Peyer's patch (tissue), 4 donors: ENCODE measurements at regions not wholly inside any gene's neighbourhood (a gene's known extent, or its start where the extent isn't known, plus 50 kb on each side); places are given as distances from the start of the nearest gene placed in this dataset.

Experiments
- DNase-seq, 3 donors: peaks; one replicate each; pipeline ENCODE4 v3.0.0-alpha.2; 2017 to 2019
- H3K27ac ChIP-seq, 4 donors: fragments of 200-600 bp; sonication (generic); one replicate each; pipeline ENCODE4 v1.5.1; 2016 to 2019
- H3K27me3 ChIP-seq, 2 donors: fragments of 200-600 bp; sonication (generic); one replicate each; pipeline ENCODE4 v1.5.1; 2019
- H3K36me3 ChIP-seq, 3 donors: fragments of 200-600 bp; sonication (generic); one replicate each; pipeline ENCODE4 v1.5.1; 2016 to 2019
- H3K4me1 ChIP-seq, 4 donors: fragments of 200-600 bp; sonication (generic); one replicate each; pipeline ENCODE4 v1.5.1; 2016 to 2019
- H3K4me3 ChIP-seq, 4 donors: fragments of 200-600 bp; sonication (generic); 1 replicate in 3 of 4; 2 replicates in 1 of 4; pipeline ENCODE4 v1.5.1; 2016 to 2019; ENCODE audit warnings: mild to moderate bottlenecking in 1 of 4
- H3K9me3 ChIP-seq, 4 donors: fragments of 200-600 bp; sonication (generic); one replicate each; pipeline ENCODE4 v1.5.1; 2016 to 2019; ENCODE audit warnings: mild to moderate bottlenecking in 1 of 4
- POLR2A ChIP-seq, 2 donors: fragments of 450-650 bp; IDR thresholded peaks; one replicate each; pipeline ENCODE4 v1.5.1; 2017; ENCODE audit warnings: antibody characterized with exemption in 2 of 2, mild to moderate bottlenecking in 2 of 2, moderate library complexity in 2 of 2
- TF ChIP-seq, protein P1 (sequence below), 6 experiments: fragments of 450-650 bp in 4 of 6; fragments of 200-600 bp in 2 of 6; sonication (generic) in 1 of 6; IDR thresholded peaks; one replicate each; pipeline ENCODE4 v1.5.1; 2017 to 2019; ENCODE audit warnings: antibody characterized with exemption in 6 of 6, mild to moderate bottlenecking in 3 of 6, moderate library complexity in 1 of 6

DNA sequence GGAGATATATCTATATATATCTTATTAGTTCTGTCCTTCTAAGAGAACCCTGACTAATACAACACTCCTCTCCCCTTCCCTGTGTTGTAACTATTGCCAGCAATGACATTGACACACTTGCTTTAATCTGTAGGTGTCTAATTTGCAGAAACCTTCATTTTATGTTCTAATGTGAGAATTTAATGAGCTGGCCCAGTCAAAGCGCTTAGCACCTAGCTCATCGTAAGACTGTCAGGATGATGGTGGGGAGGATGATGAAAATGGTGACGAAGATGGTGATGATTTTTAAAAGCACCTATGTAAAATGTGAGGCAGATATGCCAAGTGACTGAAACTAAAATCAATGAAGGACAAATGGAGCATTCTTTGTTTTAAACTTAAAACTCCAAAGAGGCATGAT, 183.8 kb downstream of the DHX15 start:
- no peaks in the 10 kb centered on the region for H3K36me3 ChIP-seq
- H3K9me3 ChIP-seq, result no peaks in the 10 kb centered on the region
- no peaks in the 10 kb centered on the region for H3K4me1 ChIP-seq
- no peaks in the 10 kb centered on the region for H3K27me3 ChIP-seq
- no peak for DNase-seq
- no peak overlapping the region for H3K27ac ChIP-seq
- no peak overlapping the region for H3K4me3 ChIP-seq
- no peak for TF ChIP-seq POLR2A (IDR thresholded peaks at IDR 0.05)
- TF ChIP-seq, protein P1, sequence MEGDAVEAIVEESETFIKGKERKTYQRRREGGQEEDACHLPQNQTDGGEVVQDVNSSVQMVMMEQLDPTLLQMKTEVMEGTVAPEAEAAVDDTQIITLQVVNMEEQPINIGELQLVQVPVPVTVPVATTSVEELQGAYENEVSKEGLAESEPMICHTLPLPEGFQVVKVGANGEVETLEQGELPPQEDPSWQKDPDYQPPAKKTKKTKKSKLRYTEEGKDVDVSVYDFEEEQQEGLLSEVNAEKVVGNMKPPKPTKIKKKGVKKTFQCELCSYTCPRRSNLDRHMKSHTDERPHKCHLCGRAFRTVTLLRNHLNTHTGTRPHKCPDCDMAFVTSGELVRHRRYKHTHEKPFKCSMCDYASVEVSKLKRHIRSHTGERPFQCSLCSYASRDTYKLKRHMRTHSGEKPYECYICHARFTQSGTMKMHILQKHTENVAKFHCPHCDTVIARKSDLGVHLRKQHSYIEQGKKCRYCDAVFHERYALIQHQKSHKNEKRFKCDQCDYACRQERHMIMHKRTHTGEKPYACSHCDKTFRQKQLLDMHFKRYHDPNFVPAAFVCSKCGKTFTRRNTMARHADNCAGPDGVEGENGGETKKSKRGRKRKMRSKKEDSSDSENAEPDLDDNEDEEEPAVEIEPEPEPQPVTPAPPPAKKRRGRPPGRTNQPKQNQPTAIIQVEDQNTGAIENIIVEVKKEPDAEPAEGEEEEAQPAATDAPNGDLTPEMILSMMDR (IDR thresholded peaks at IDR 0.05), result no peak

DNA sequence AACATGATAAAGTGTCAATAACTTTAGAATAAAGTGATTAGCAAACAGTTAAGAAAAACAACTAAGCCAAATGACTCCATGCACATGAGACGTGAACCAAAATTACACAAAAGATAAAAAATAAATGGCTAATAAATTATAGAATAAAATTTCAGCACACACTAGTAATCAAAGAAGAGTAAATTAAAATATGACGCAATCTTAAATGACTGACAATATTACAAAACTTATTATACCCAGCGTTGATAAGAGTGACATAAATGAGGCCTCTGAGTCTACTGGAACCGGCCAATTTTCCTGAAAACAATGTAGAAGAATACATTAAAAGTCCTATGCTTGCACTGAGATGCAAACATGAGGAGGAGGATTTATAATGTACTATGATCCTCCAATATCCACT, 187.4 kb downstream of the DHX15 start:
- Histone ChIP-seq H3K27me3 (no peaks in the 10 kb centered on the region), H3K4me1 (no peaks in the 10 kb centered on the region), H3K9me3 (no peaks in the 10 kb centered on the region), H3K27ac (no peak overlapping the region), H3K36me3 (no peaks in the 10 kb centered on the region), H3K4me3 (no peak overlapping the region)
- TF ChIP-seq POLR2A (IDR thresholded peaks at IDR 0.05), result no peak
- TF ChIP-seq, protein P1 (IDR thresholded peaks at IDR 0.05), result no peak
- no peak for DNase-seq

DNA sequence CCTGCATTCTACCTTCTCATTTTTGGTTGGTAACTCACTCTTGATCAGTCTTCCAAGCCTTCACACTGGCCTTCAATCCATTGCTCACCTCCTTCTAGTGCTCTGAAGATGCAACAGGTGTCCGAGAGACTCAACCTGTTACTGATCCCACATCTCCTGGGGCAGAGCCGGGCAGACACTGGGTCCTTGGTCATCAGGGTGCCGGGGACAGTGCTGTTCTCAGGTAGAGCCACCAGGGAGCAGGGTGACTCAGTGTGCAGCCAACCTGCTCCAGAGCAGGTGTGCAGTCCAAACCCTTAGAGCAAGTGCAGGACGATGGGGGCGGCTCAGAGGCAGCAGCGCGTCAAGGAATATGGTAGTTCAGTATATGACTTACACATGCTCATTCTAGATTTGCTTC, 188.4 kb downstream of the DHX15 start:
- Histone ChIP-seq H3K9me3 (no peaks in the 10 kb centered on the region), H3K36me3 (no peaks in the 10 kb centered on the region), H3K27me3 (no peaks in the 10 kb centered on the region), H3K4me1 (no peaks in the 10 kb centered on the region), H3K4me3 (no peak overlapping the region), H3K27ac (no peak overlapping the region)
- no peak for DNase-seq
- TF ChIP-seq POLR2A (IDR thresholded peaks at IDR 0.05), result no peak
- TF ChIP-seq, protein P1 (IDR thresholded peaks at IDR 0.05), result no peak

DNA sequence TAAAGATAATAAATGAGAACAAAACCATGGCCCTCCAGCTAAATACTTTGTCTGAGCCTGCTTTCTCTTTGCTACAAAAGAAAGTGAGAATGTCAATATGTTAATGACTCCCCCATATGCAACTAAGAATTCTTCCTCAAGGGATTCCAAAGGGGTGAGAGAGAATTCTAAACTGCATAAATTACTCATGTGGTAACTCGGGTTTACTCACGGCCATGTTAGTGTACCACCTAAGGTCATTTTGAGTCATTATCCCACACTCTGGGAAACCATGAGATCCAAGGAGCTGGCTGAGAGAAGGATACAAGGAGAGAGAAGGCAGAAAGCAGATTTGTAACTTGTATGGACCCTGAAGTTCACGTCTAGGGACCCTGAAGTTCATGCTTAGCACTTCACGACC, 190.3 kb downstream of the DHX15 start:
- Histone ChIP-seq H3K9me3 (no peaks in the 10 kb centered on the region), H3K36me3 (no peaks in the 10 kb centered on the region), H3K27me3 (no peaks in the 10 kb centered on the region), H3K27ac (no peak overlapping the region), H3K4me1 (no peaks in the 10 kb centered on the region), H3K4me3 (no peak overlapping the region)
- no peak for DNase-seq
- no peak for TF ChIP-seq POLR2A (IDR thresholded peaks at IDR 0.05)
- TF ChIP-seq, protein P1 (IDR thresholded peaks at IDR 0.05), result no peak

DNA sequence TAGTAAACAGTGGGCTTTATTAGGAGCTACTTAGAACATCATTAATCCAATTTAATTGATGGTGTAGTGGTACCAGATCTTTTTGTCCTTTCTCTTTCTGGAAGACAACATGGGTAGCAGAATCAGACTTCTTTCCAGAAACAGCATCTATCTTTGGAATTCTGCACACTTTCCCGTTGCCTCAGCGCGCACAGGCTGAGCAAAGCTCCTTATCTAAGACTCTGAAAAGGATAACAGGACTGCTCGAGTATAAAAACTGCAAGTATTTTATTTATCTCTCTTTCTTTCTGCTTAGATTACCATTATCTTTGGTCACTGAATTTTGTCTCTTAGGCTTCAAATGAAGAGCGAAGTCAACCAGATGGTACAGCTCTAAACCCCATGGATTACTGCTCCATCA, 191.7 kb downstream of the DHX15 start:
- no peak overlapping the region for H3K27ac ChIP-seq
- TF ChIP-seq, protein P1 (IDR thresholded peaks at IDR 0.05), result no peak
- TF ChIP-seq POLR2A (IDR thresholded peaks at IDR 0.05), result no peak
- H3K4me1 ChIP-seq, result no peaks in the 10 kb centered on the region
- no peaks in the 10 kb centered on the region for H3K27me3 ChIP-seq
- H3K9me3 ChIP-seq, result no peaks in the 10 kb centered on the region
- no peak overlapping the region for H3K4me3 ChIP-seq
- H3K36me3 ChIP-seq, result no peaks in the 10 kb centered on the region
- no peak for DNase-seq

DNA sequence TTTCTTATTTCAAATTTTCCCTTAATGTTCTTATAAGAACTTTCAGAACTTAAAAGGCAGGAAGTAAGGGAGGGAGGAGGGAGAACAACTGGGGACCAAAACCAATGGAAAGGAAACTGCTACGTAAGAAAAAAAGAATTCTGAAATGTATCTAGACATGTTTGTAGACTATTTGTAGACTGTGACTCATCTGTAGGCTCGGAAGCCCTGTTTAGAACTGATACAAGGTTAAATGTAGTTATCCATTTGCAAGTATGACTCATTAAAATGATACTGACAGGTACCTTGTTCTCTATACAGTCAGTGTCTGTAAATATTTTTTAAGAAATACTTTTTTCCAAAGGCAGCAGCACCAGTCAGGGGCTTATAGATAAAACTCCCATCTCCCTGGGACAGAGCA, 202.0 kb downstream of the DHX15 start:
- Histone ChIP-seq H3K4me1 (no peaks in the 10 kb centered on the region), H3K27ac (no peak overlapping the region), H3K27me3 (no peaks in the 10 kb centered on the region), H3K36me3 (no peaks in the 10 kb centered on the region), H3K9me3 (no peaks in the 10 kb centered on the region), H3K4me3 (no peak overlapping the region)
- TF ChIP-seq POLR2A (IDR thresholded peaks at IDR 0.05), result no peak
- TF ChIP-seq, protein P1 (IDR thresholded peaks at IDR 0.05), result no peak
- no peak for DNase-seq
